ENCODE measurements at regions not wholly inside any gene's neighbourhood (a gene's known extent, or its start where the extent isn't known, plus 50 kb on each side); places are given as distances from the start of the nearest gene placed in this dataset.

DNA sequence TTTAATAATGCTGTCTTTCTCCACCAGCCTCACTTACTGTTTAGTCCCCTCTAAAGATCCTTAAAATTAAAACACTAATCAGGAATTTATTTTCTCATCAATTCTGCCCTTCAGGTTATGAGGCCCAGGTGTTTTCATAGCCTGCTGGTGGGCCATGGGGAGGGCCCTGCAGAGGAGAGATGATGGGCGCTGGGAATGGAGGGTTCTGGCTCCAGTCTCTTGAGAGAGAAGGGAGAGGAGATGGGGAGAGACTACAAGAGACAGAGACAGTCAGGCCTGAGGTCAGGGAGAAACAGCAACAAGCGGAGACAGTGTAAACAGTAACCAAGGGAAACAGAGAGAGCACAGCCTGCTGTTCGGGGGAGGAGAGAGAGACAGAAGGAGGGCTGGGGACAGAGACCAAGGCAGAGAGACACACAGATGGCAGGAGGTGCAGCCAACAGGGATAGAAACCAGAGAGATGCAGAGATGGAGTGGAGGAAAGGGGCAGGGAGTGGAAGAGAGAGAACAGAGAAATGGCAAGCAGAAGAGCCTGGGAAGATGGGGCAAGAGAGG, 187.3 kb upstream of the SYT13 start:
- DNase-seq (ENCODE audit: low spot score), result peak; percentile 11

GRCh38 chr11:45472716-45473317, 186.7 kb upstream of the SYT13 start:
- no peak for DNase-seq (ENCODE audit: low spot score)

- DNase-seq (ENCODE audit: low spot score), result no peak
Measured at GRCh38 chr11:45471266-45471665, 185.1 kb upstream of the SYT13 start.

DNA sequence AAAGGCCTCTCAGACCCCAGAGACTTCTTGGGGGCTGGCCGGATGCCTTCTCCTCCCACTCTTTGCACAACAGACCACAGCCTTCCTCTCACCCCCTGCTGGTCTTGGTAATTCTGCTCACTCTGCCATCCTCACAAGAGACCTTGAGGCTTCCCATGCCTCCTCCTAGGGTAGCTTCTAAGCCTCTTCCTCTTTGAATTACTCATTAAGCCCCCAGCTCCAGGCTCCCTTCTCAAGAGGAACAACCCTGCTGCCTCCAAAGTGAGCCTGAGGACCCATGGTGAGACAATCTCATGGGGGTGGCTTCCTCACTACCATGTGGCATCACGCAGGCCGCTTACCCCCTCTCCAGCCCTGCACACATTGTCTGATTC, 184.6 kb upstream of the SYT13 start:
- DNase-seq (ENCODE audit: low spot score), result no peak

- DNase-seq (ENCODE audit: low spot score), result no peak
Measured at GRCh38 chr11:45470151-45470793, 184.1 kb upstream of the SYT13 start.

- no peak for DNase-seq (ENCODE audit: low spot score)
Measured at GRCh38 chr11:45468267-45468856, 182.2 kb upstream of the SYT13 start.

- DNase-seq (ENCODE audit: low spot score), result no peak
Measured at GRCh38 chr11:45463541-45463940, 177.4 kb upstream of the SYT13 start.

DNA sequence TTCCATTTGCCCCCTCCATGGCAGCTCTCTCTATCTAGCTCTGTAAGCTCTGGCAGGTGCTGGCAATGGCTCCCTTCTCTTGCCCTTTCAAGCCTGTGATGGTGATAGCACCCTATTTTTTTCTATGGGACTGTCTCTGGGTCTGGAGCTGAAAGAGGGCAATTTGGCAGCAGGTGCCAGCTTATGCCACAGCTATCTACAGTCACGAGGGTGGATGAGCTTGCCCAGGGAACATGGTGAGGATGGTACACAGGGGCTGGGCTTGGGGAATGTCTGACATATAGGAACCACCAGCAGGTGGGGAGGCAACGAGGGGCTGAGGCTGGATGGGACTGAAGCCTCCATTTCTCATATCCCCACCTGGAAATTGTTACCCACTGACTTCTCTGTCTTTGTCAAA, 175.4 kb upstream of the SYT13 start:
- no peak for DNase-seq (ENCODE audit: low spot score)

DNA sequence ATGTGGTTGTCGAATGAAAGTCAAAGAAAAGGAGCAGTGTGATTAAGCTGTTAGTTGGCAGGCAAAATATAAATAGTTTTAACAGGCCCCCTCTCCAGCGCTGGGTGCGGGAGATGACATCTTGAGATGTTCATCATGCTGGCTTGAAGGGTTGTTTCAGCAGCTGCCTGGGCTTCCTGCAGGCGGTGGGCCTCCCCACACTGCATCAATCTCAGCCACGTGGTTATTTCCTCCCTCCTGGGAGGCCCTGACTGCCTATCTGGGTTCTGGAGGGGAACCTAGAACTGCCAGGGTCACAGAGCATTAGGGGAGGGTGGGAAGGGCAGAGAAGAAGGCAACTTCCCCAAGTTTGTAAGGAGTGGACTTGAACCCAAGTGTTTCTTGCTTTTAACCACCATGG, 173.3 kb upstream of the SYT13 start:
- no peak for DNase-seq (ENCODE audit: low spot score)

- no peak for DNase-seq (ENCODE audit: low spot score)
Measured at GRCh38 chr11:45458269-45458668, 172.1 kb upstream of the SYT13 start.

GRCh38 chr11:45457649-45458048, 171.5 kb upstream of the SYT13 start:
- DNase-seq (ENCODE audit: low spot score), result no peak

GRCh38 chr11:45456686-45457085, 170.5 kb upstream of the SYT13 start:
- no peak for DNase-seq (ENCODE audit: low spot score)

GRCh38 chr11:45455536-45455935, 169.4 kb upstream of the SYT13 start:
- no peak for DNase-seq (ENCODE audit: low spot score)

DNA sequence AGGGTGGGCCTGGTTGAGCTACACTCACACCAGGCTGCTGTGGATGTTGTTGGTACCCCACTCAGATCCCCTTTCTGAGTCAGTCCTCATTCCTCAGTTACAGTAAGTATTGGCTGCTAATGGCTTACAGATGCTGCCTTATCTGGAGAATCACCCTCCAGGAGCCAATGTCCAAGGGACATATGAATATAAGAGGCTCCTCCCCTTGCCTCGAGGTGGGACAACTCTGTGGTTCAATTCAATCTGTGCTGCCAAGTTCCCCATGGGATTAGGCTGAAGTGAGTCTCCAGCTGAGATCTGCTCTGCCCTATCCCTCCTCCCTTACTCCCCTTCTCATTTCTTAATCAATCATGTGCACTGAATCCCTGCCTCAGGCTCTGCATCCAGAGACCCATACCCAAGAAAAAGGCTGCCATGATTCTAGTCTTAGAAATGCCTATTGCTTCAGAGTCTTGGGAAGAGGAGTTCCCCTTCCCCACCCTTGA, 168.8 kb upstream of the SYT13 start:
- DNase-seq (ENCODE audit: low spot score), result no peak

- no peak for DNase-seq (ENCODE audit: low spot score)
Measured at GRCh38 chr11:45453721-45454120, 167.6 kb upstream of the SYT13 start.

- no peak for DNase-seq (ENCODE audit: low spot score)
Measured at GRCh38 chr11:45451766-45452440, 165.8 kb upstream of the SYT13 start.

GRCh38 chr11:45450189-45450588, 164.0 kb upstream of the SYT13 start:
- DNase-seq (ENCODE audit: low spot score), result no peak

- DNase-seq (ENCODE audit: low spot score), result no peak
Measured at GRCh38 chr11:45449036-45449601, 163.0 kb upstream of the SYT13 start.

DNA sequence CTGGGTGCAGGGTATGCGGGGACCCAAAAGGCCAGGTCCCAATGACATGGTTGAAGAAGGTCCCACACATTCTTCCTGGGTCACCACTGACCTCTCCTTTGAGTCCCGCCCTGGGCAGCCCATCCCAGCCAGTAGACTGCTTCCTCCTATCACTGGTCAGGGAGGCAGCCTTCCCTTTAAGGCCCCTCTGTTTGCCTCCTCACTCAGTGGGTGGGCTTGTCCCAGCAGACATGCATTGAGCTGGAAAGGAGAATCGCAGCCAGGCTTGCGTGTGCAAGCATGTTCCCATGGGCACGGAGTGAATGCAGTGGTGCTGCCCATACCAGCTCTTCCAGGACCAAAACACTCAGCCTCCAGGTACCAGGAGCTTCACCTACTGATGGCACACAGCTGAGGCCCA, 162.4 kb upstream of the SYT13 start:
- DNase-seq (ENCODE audit: low spot score), result no peak

GRCh38 chr11:45446998-45447397, 160.9 kb upstream of the SYT13 start:
- DNase-seq (ENCODE audit: low spot score), result no peak

- no peak for DNase-seq (ENCODE audit: low spot score)
Measured at GRCh38 chr11:45446434-45446833, 160.3 kb upstream of the SYT13 start.

GRCh38 chr11:45444796-45445195, 158.7 kb upstream of the SYT13 start:
- no peak for DNase-seq (ENCODE audit: low spot score)

Data from pons (tissue), 1 donor.